Skeletal muscle satellite cell (primary cell): ENCODE measurements at regions not wholly inside any gene's neighbourhood (a gene's known extent, or its start where the extent isn't known, plus 50 kb on each side); places are given as distances from the start of the nearest gene placed in this dataset.

Experiments
- H3K27me3 ChIP-seq: 2 replicates; pipeline ENCODE4 v1.7.0; 2013; ENCODE audit warnings: low read length; ENCODE audit not compliant: control insufficient read depth, insufficient read depth
- H3K36me3 ChIP-seq: 2 replicates; pipeline ENCODE4 v1.7.0; 2013; ENCODE audit warnings: mild to moderate bottlenecking, control low read depth, low read length; ENCODE audit not compliant: insufficient read depth
- H3K4me1 ChIP-seq: 2 replicates; pipeline ENCODE4 v1.7.0; 2013; ENCODE audit warnings: low read length; ENCODE audit not compliant: control insufficient read depth, insufficient read depth
- H3K4me2 ChIP-seq: 2 replicates; pipeline ENCODE4 v1.7.0; 2013; ENCODE audit warnings: mild to moderate bottlenecking, low read length
- H3K4me3 ChIP-seq: 2 replicates; pipeline ENCODE4 v1.7.0; 2013; ENCODE audit warnings: low read length
- H3K9ac ChIP-seq: 2 replicates; pipeline ENCODE4 v1.7.0; 2013; ENCODE audit warnings: mild to moderate bottlenecking, low read depth, low read length, moderate library complexity
- H3K9me3 ChIP-seq: replicated peaks from 2 replicates; pipeline ENCODE4 v1.7.0; 2013; ENCODE audit warnings: mild to moderate bottlenecking, control low read depth, low read length

GRCh38 chr3:31008994-31009393 lies 114.5 kb upstream of the GADL1 start:
- peaks cover 20% of the 10 kb centered on the region for H3K4me1 ChIP-seq
- H3K4me2 ChIP-seq, result no peak overlapping the region
- H3K9ac ChIP-seq, result no peak overlapping the region
- no peaks in the 10 kb centered on the region for H3K9me3 ChIP-seq
- H3K36me3 ChIP-seq, result no peaks in the 10 kb centered on the region
- no peaks in the 10 kb centered on the region for H3K27me3 ChIP-seq
- no peak overlapping the region for H3K4me3 ChIP-seq

- H3K9ac ChIP-seq, result no peak overlapping the region
- H3K36me3 ChIP-seq, result no peaks in the 10 kb centered on the region
- no peaks in the 10 kb centered on the region for H3K27me3 ChIP-seq
- no peaks in the 10 kb centered on the region for H3K9me3 ChIP-seq
- no peak overlapping the region for H3K4me3 ChIP-seq
- H3K4me2 ChIP-seq, result no peak overlapping the region
- peaks cover 23% of the 10 kb centered on the region for H3K4me1 ChIP-seq
Measured at GRCh38 chr3:31009881-31010280, 115.4 kb upstream of the GADL1 start.

DNA sequence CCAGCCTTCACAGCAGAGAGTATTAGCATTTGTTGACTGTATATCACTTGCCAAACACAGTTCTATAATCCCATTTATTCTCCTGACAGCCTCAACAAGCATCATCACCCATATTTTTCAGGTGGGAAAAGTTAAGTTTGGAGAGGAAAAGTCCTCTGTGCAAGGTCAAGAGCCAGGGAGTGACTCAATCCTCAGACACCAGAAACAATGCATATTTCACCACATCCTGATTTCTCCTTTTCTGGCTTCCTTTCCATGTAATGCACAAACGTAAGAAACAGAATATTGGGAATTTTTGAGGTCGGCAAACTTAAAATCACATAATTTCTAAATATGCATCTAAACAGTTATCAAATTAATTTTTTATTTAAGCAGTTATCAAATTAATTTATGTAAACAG lies 116.0 kb upstream of the GADL1 start:
- no peak overlapping the region for H3K4me2 ChIP-seq
- H3K36me3 ChIP-seq, result no peaks in the 10 kb centered on the region
- peaks cover 19% of the 10 kb centered on the region for H3K4me1 ChIP-seq
- H3K9ac ChIP-seq, result no peak overlapping the region
- H3K27me3 ChIP-seq, result no peaks in the 10 kb centered on the region
- H3K9me3 ChIP-seq, result no peaks in the 10 kb centered on the region
- H3K4me3 ChIP-seq, result no peak overlapping the region

GRCh38 chr3:31011380-31011779 lies 116.9 kb upstream of the GADL1 start:
- H3K36me3 ChIP-seq, result no peaks in the 10 kb centered on the region
- H3K9me3 ChIP-seq, result no peaks in the 10 kb centered on the region
- H3K4me3 ChIP-seq, result no peak overlapping the region
- no peak overlapping the region for H3K9ac ChIP-seq
- peaks cover 19% of the 10 kb centered on the region for H3K4me1 ChIP-seq
- no peaks in the 10 kb centered on the region for H3K27me3 ChIP-seq
- H3K4me2 ChIP-seq, result no peak overlapping the region

DNA sequence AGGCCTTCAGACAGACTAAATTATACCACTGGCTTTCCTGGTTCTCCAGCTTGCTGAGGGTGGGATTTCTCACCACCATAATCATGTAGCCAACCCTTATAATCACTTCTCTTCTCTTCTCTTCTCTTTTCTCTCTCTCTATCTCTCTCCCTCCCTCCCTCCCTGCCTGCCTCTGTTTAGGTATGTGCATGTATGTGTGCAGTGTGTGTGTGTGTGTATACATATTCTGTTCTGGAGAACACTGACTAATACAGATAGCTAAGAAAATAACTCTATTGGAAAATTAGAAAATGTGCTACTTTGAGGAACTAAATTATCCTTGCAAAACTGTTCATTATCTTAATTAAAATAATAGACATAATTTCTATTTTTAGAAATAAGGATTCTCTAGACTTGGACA lies 118.6 kb upstream of the GADL1 start:
- no peaks in the 10 kb centered on the region for H3K27me3 ChIP-seq
- no peak overlapping the region for H3K9ac ChIP-seq
- no peaks in the 10 kb centered on the region for H3K36me3 ChIP-seq
- H3K4me3 ChIP-seq, result no peak overlapping the region
- H3K4me1 ChIP-seq, result peaks cover 19% of the 10 kb centered on the region
- H3K4me2 ChIP-seq, result no peak overlapping the region
- no peaks in the 10 kb centered on the region for H3K9me3 ChIP-seq

DNA sequence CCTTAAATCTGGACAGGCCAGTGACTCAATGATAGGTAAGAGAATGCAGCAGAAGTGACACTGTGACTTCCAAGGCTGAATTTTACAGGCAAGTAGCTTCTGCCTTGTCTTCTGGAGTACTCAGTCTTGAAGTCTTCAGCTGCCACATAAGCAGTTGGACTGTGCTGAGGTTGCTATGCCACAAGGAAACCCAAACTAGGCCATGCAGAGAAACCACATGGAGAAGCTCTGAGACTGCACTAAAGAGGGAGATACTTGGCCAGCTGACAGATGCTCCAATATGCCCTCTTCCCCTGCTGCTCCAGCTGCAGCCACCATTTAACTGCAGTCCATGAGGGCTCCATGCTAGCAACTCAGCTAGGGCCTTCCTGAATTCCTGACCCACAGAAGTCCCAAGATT lies 119.4 kb upstream of the GADL1 start:
- Histone ChIP-seq H3K36me3 (no peaks in the 10 kb centered on the region), H3K4me2 (no peak overlapping the region), H3K4me3 (no peak overlapping the region), H3K9ac (no peak overlapping the region), H3K4me1 (peaks cover 19% of the 10 kb centered on the region), H3K27me3 (no peaks in the 10 kb centered on the region), H3K9me3 (no peaks in the 10 kb centered on the region)

DNA sequence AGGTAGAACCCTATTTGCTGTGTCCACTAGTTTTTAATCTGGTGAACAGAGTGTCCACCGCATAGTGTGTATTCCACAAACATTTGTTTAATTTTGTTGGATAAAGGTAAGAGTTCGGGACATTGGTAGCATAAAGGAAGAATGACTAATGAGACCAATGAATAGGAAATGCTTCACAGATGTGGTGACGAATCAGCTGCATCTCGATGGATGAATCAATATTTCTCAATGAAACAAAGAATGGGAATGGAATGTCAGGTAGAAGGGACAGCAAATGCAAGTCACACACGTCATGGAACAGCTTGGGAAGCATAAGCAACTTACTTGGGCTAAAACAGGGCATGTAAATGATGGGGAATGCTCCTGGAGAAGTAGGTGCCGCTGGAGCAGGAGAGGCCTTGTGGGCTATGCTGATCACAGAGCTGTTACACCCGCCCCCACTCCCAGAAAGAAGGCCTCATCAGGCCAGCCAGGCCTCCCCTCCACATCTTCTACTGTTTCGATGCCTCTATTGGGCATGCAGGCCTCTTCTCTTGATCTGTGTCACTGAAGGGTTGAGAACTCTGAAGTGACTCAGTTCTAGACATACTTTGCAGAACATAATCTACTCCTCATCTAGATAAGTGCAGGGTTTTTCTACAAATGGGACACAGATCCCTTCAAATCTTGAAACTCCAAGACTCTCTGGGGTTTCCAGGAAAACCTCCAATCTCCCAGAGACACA lies 120.0 kb upstream of the GADL1 start:
- Histone ChIP-seq H3K9ac (no peak overlapping the region), H3K4me3 (no peak overlapping the region), H3K4me2 (no peak overlapping the region), H3K4me1 (peaks cover 19% of the 10 kb centered on the region), H3K27me3 (no peaks in the 10 kb centered on the region), H3K36me3 (no peaks in the 10 kb centered on the region), H3K9me3 (no peaks in the 10 kb centered on the region)

GRCh38 chr3:31016196-31016595 lies 121.7 kb upstream of the GADL1 start:
- Histone ChIP-seq H3K9ac (no peak overlapping the region), H3K4me2 (no peak overlapping the region), H3K27me3 (no peaks in the 10 kb centered on the region)

GRCh38 chr3:31022716-31023115 lies 128.3 kb upstream of the GADL1 start:
- Histone ChIP-seq H3K36me3 (no peaks in the 10 kb centered on the region), H3K4me3 (no peak overlapping the region), H3K4me1 (no peaks in the 10 kb centered on the region), H3K9ac (no peak overlapping the region), H3K4me2 (no peak overlapping the region), H3K9me3 (no peaks in the 10 kb centered on the region), H3K27me3 (no peaks in the 10 kb centered on the region)

More at GRCh38 chr3:31016196-31016595, 121.7 kb upstream of the GADL1 start:
- Histone ChIP-seq H3K4me3 (no peak overlapping the region), H3K9me3 (no peaks in the 10 kb centered on the region), H3K36me3 (no peaks in the 10 kb centered on the region), H3K4me1 (peaks cover 8% of the 10 kb centered on the region)

GRCh38 chr3:31025541-31025940 lies 131.1 kb upstream of the GADL1 start:
- Histone ChIP-seq H3K4me2 (no peak overlapping the region), H3K27me3 (no peaks in the 10 kb centered on the region), H3K36me3 (no peaks in the 10 kb centered on the region), H3K4me3 (no peak overlapping the region), H3K4me1 (no peaks in the 10 kb centered on the region), H3K9me3 (peaks cover 3% of the 10 kb centered on the region), H3K9ac (no peak overlapping the region)

DNA sequence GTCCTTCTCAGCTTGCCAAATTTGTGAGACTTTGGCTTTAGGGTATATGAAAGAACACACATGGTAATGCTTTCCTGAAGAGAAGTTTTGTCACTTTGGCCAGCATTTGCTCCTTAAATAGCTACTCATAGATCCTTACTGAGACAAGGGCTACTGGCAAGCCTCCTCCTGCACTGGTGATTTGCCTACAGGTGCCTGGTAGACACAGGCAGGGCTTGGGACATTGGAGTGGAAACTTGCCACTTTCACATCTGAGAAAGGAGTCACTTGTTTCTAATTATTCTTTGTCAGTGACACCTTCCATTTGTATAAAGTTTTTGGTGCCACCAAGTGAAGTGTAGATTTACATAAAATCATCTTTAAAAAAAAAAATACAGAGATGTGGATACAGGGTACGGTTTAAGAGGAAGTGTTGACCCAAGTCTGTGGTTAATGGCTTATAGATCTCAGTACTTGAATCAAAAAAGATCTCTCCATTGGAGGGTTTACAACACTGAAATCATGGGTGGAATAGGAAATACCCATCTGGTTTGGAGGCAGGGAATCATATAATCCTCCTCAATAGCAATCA lies 132.8 kb upstream of the GADL1 start:
- H3K9me3 ChIP-seq, result peaks cover 3% of the 10 kb centered on the region
- H3K4me2 ChIP-seq, result no peak overlapping the region
- no peaks in the 10 kb centered on the region for H3K36me3 ChIP-seq
- H3K9ac ChIP-seq, result no peak overlapping the region
- no peaks in the 10 kb centered on the region for H3K4me1 ChIP-seq
- no peak overlapping the region for H3K4me3 ChIP-seq
- H3K27me3 ChIP-seq, result no peaks in the 10 kb centered on the region

DNA sequence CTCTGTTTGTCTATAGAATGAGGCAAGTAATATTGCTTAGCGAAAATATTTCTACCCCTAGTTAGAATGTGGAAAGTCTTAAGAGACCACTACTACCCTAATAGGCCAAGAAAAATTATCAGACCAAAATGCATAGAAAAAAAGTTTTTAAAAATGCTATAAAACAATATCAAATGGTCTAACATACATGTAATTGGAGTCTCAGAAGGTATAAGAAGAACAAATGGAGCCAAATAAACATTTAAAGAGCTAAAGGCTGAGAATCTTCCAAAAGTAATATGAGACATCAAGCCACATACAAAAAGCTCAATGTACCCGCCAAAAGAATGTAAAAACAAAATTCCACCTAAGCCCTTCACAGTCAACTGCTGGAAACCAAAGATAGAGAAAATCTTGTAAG lies 133.5 kb upstream of the GADL1 start:
- no peak overlapping the region for H3K4me2 ChIP-seq
- H3K4me1 ChIP-seq, result no peaks in the 10 kb centered on the region
- no peaks in the 10 kb centered on the region for H3K36me3 ChIP-seq
- H3K27me3 ChIP-seq, result no peaks in the 10 kb centered on the region
- H3K9ac ChIP-seq, result no peak overlapping the region
- H3K4me3 ChIP-seq, result no peak overlapping the region
- H3K9me3 ChIP-seq, result peaks cover 3% of the 10 kb centered on the region
